Skeletal muscle satellite cell (primary cell): ENCODE measurements at regions not wholly inside any gene's neighbourhood (a gene's known extent, or its start where the extent isn't known, plus 50 kb on each side); places are given as distances from the start of the nearest gene placed in this dataset.

ENCODE experiments used
- H3K27me3 ChIP-seq: 2 replicates; pipeline ENCODE4 v1.7.0; 2013; ENCODE audit warnings: low read length; ENCODE audit not compliant: control insufficient read depth, insufficient read depth
- H3K36me3 ChIP-seq: 2 replicates; pipeline ENCODE4 v1.7.0; 2013; ENCODE audit warnings: mild to moderate bottlenecking, control low read depth, low read length; ENCODE audit not compliant: insufficient read depth
- H3K4me1 ChIP-seq: 2 replicates; pipeline ENCODE4 v1.7.0; 2013; ENCODE audit warnings: low read length; ENCODE audit not compliant: control insufficient read depth, insufficient read depth
- H3K4me2 ChIP-seq: 2 replicates; pipeline ENCODE4 v1.7.0; 2013; ENCODE audit warnings: mild to moderate bottlenecking, low read length
- H3K4me3 ChIP-seq: 2 replicates; pipeline ENCODE4 v1.7.0; 2013; ENCODE audit warnings: low read length
- H3K9ac ChIP-seq: 2 replicates; pipeline ENCODE4 v1.7.0; 2013; ENCODE audit warnings: mild to moderate bottlenecking, low read depth, low read length, moderate library complexity
- H3K9me3 ChIP-seq: replicated peaks from 2 replicates; pipeline ENCODE4 v1.7.0; 2013; ENCODE audit warnings: mild to moderate bottlenecking, control low read depth, low read length

DNA sequence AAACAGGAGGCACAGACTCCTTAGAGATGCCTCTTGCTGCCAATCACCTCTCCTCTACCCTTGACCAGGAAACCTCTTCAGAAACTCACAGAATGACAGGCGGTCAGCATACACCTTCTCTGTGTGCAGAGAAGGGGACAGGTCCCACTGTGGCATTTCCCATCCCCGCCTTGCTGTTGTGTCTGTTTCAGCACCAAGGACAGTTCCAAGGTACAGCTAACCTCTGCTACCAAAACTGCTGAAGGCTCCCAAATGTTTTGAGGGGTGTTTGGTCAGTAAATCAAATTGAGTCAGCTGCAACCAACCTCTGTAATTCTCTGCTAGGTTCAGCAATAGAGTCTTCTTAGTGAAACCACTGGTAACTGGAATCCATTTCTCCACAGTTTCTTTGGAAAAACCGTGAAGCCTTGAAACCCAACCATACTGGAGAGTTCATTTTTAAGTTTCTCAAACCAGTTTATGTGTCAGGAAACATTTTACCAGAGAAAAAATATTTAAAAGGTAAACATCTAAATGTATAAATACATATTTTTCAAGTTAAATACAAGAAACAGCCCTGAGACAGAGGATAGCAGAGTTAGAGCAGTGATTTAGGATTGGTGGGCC lies 122.0 kb downstream of the DRD1 start:
- Histone ChIP-seq H3K9ac (no peak overlapping the region), H3K4me1 (no peaks in the 10 kb centered on the region), H3K4me2 (no peak overlapping the region), H3K4me3 (no peak overlapping the region), H3K36me3 (no peaks in the 10 kb centered on the region), H3K9me3 (no peaks in the 10 kb centered on the region), H3K27me3 (no peaks in the 10 kb centered on the region)

DNA sequence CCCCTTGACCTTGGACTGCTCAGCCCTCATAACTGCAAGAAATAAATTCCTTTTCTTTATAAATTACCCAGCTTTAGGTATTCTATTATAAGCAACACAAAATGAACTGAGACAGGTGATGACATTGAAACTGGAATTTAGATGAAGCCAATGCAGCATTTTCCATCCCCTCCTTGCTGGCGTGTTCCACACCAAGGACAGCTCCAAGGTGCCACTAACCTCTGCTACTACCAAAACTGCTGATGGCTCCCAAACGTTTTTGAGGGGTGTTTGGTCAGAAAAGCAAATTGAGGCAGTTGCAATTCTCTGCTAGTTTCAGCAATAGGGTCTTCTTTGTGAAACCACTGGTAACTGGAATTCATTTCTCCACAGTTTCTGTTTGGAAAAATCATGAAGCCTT lies 124.8 kb downstream of the DRD1 start:
- no peaks in the 10 kb centered on the region for H3K4me1 ChIP-seq

DNA sequence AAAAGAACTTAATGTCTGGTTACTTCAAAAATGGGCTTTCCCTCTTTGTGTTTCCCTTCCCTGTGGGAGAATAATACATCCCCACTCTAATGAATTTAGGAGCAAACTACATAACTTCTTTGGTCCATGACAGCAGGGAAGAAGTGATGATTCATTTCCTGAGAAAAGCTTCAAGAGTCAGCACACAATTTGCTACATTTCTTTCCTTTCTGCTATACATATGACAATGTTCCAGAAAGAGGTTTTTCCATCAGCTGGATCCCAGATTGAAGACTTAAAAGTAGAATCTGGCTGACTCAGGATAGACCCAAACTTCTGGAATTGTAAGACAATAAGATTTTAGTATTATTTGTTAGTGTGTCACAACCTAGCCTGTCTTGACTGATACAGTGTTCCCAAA lies 126.1 kb downstream of the DRD1 start:
- H3K36me3 ChIP-seq = no peaks in the 10 kb centered on the region
- no peak overlapping the region for H3K9ac ChIP-seq
- H3K4me1 ChIP-seq = no peaks in the 10 kb centered on the region
- H3K27me3 ChIP-seq = no peaks in the 10 kb centered on the region
- no peak overlapping the region for H3K4me2 ChIP-seq
- no peak overlapping the region for H3K4me3 ChIP-seq
- H3K9me3 ChIP-seq = no peaks in the 10 kb centered on the region

More for the DNA sequence above, 124.8 kb downstream of the DRD1 start:
- Histone ChIP-seq H3K27me3 (no peaks in the 10 kb centered on the region), H3K9ac (no peak overlapping the region), H3K4me3 (no peak overlapping the region), H3K4me2 (no peak overlapping the region), H3K36me3 (no peaks in the 10 kb centered on the region), H3K9me3 (no peaks in the 10 kb centered on the region)

DNA sequence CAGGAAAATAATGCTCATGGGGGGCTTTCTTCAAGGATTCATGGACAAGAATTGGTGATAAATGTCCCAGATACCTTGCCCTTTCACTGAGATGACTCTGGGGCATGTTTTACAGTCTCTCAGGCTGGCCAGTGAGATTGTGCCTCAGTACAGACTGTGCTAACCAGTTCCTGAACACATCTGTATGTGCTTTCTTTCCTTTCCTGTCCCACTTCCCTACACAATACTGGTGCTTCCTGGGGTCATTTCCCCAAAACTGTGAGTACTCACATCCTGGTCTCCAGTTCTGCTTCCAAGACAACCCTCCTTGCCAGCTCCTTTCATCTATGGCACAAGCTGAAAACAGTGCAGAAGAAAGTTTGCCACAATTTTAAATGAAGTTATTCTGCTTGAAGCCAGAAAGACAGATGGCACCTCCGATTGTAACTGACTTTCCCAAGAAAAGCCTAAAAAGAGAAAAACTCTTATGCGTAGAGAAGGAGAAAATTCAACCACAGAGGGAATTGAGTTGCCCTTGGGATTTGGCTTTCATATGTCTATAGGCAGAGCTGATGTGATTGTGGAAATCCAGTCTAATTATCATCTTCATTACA lies 134.7 kb downstream of the DRD1 start:
- Histone ChIP-seq H3K27me3 (no peaks in the 10 kb centered on the region), H3K4me2 (no peak overlapping the region), H3K4me1 (no peaks in the 10 kb centered on the region), H3K4me3 (no peak overlapping the region), H3K36me3 (no peaks in the 10 kb centered on the region), H3K9ac (no peak overlapping the region), H3K9me3 (no peaks in the 10 kb centered on the region)

DNA sequence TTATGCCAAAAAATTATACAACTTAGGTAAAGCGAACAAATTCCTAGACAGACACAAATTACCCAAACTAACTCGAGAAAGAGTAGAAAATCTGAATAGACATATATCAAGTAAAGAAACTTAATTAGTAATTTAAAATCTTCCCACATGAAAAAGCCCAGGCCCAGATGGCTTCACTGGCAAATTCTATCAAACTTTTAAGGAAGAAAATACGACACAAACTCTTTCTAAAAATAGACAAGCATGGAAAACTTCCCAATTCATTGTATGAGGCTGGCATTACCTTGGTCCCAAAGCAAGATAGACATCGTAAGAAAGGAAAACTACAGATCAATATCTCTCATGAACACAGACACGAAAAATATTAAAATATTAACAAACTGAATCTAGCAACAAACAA lies 135.3 kb downstream of the DRD1 start:
- Histone ChIP-seq H3K27me3 (no peaks in the 10 kb centered on the region), H3K4me2 (no peak overlapping the region), H3K4me1 (no peaks in the 10 kb centered on the region), H3K9me3 (no peaks in the 10 kb centered on the region), H3K9ac (no peak overlapping the region), H3K4me3 (no peak overlapping the region), H3K36me3 (no peaks in the 10 kb centered on the region)

DNA sequence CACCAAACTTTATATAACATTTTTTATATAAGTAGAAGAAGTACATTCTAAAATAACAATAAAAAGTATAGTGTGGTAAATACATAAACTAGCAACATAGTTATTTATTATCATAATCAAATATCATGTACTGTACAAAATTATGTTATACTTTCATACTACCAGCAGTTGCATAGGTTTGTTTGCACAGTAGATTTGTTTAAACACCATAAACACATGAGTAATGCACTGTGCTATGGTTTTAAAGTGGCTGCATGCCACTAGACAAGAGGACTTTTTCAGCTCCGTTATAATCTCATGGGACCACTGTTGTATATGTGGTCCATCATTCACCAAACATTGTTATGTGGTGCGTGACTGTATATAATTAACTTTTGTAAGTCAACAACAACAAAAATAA lies 137.6 kb downstream of the DRD1 start:
- Histone ChIP-seq H3K9me3 (no peaks in the 10 kb centered on the region), H3K4me3 (no peak overlapping the region), H3K36me3 (no peaks in the 10 kb centered on the region), H3K4me2 (no peak overlapping the region), H3K9ac (no peak overlapping the region), H3K4me1 (no peaks in the 10 kb centered on the region), H3K27me3 (no peaks in the 10 kb centered on the region)

DNA sequence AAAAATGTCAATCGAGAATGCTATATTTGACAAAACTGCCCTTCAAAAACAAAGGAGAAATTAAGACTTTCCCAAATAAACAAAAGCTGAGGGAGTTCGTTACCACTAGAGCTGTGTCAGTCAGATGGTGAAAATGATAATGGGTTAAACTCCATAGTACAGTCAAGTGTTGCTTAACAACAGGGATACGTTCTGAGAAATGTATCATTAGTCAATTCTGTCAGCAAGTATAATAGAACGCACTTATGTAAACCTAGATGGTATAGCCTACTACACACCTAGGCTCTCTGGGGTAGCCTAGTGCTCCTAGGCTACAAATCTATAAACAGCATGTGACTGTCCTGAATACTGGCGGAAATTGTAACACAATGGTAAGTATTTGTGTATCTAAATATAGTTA lies 138.7 kb downstream of the DRD1 start:
- Histone ChIP-seq H3K4me2 (no peak overlapping the region), H3K4me1 (no peaks in the 10 kb centered on the region), H3K4me3 (no peak overlapping the region), H3K36me3 (no peaks in the 10 kb centered on the region), H3K9ac (no peak overlapping the region), H3K27me3 (no peaks in the 10 kb centered on the region), H3K9me3 (no peaks in the 10 kb centered on the region)

DNA sequence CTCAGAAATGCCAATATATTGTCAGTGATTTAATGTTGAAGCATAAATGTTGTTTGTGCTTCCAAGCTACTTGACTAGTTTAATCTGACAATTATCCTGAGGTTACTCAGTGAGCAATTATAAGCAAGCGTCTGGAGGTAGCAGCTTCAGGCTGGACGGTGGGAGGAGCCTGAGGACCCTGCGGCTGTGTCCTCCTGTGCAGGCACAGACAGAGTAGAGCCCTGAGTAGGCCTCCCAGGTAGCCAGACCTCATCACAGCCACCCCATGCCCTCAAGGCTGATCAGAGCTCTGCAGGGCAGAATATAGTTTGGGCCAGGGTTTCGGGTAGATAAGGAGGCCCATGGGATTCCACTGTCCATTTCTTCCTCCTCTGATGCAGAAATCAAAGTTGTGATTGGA lies 153.6 kb downstream of the DRD1 start:
- no peak overlapping the region for H3K4me3 ChIP-seq
- H3K27me3 ChIP-seq = no peaks in the 10 kb centered on the region
- H3K9me3 ChIP-seq = peaks cover 3% of the 10 kb centered on the region
- H3K36me3 ChIP-seq = no peaks in the 10 kb centered on the region
- no peak overlapping the region for H3K9ac ChIP-seq
- H3K4me2 ChIP-seq = no peak overlapping the region
- H3K4me1 ChIP-seq = no peaks in the 10 kb centered on the region

DNA sequence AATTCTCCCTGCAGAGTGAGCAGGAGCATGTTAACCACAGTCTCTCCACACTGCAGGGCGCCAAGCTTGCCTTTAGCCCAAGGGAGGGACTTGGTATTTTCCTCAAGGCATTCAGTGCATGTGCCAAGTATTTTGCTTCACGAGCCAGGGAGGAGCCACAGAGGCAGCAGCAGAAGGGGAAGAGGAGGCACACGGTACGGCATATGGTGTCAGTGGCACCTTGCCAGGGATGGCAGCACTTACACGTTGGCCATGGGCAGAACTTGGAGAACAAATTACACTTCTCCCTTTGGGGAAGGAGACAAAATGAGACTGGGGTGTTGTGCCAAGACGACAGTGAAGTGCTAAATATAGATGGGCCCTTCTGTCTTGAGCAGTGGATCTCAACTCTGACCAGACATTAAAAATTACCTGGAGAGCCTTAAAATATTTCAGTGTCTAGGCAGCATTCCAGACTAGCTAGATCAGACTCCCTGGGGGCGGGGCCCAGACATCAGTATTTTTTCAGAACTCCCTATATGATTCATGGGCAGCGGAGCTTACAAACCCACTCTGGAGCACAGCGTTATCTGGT lies 155.8 kb downstream of the DRD1 start:
- peaks cover 3% of the 10 kb centered on the region for H3K9me3 ChIP-seq
- H3K9ac ChIP-seq = no peak overlapping the region
- H3K4me1 ChIP-seq = no peaks in the 10 kb centered on the region
- no peak overlapping the region for H3K4me3 ChIP-seq
- H3K36me3 ChIP-seq = no peaks in the 10 kb centered on the region
- H3K4me2 ChIP-seq = no peak overlapping the region
- H3K27me3 ChIP-seq = no peaks in the 10 kb centered on the region

DNA sequence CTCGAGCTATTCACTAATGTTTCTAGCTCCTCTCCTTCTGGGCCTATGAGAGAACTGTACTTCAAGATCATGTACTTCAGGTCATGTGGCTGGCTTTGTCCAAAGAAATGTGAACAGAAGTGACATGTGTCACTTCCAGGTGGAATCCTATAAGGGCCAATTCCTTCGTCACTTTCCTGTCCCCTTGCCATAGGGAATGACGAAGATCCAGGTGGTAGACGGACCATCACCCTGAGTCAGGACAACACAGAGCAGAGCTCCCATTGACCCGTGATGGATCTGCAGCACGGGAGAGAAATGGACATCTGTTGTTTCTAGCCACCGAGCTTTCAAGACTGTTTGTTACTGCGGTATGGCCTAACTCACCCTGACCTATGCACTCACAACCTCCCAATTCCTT lies 157.0 kb downstream of the DRD1 start:
- Histone ChIP-seq H3K9ac (no peak overlapping the region), H3K4me2 (no peak overlapping the region), H3K9me3 (peaks cover 3% of the 10 kb centered on the region), H3K4me3 (no peak overlapping the region), H3K4me1 (no peaks in the 10 kb centered on the region), H3K27me3 (no peaks in the 10 kb centered on the region), H3K36me3 (no peaks in the 10 kb centered on the region)

DNA sequence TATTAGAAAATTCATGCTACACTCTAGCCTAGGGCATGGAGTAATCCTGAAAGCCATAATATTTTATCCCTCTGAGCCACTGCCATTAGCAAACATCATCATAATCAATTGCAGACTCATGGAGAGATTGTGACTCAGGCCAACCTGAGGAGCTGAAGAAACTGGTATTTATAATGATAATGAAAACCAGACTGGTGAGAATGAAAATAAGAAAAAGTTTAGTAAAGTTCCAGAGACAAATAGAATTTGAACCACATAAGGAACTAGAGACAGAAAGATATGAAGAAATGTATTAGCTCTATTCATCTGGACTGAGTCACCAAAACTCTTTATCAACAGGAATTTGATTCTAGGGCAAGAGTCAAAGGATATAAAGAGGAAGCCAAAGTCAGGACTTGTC lies 158.7 kb downstream of the DRD1 start:
- no peak overlapping the region for H3K4me3 ChIP-seq
- H3K9ac ChIP-seq = no peak overlapping the region
- no peaks in the 10 kb centered on the region for H3K27me3 ChIP-seq
- no peaks in the 10 kb centered on the region for H3K4me1 ChIP-seq
- peaks cover 3% of the 10 kb centered on the region for H3K9me3 ChIP-seq
- no peak overlapping the region for H3K4me2 ChIP-seq
- no peaks in the 10 kb centered on the region for H3K36me3 ChIP-seq

DNA sequence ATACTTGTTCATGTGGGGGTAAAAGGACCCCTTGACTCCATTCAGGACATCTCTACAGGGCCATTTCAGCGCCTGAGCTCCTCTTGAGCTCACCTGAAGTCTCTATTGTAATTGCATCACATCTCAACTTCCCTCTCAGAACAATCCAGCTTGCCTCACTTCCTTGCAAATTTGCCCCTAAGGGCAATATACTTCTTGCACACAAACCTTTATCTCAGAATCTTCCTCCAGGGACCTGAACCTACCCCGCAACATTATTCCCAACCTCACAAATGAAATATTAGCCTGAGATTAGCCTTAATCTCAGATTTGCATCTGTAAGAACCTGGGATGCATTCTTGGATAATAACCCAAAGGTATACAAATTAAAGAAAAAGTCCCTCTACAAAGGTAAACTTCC lies 159.2 kb downstream of the DRD1 start:
- Histone ChIP-seq H3K4me3 (no peak overlapping the region), H3K9me3 (peaks cover 3% of the 10 kb centered on the region), H3K27me3 (no peaks in the 10 kb centered on the region), H3K9ac (no peak overlapping the region), H3K4me1 (no peaks in the 10 kb centered on the region), H3K4me2 (no peak overlapping the region), H3K36me3 (no peaks in the 10 kb centered on the region)
